GM12878 (cell line): ENCODE measurements at regions not wholly inside any gene's neighbourhood (a gene's known extent, or its start where the extent isn't known, plus 50 kb on each side); places are given as distances from the start of the nearest gene placed in this dataset.

ENCODE experiments used
- ATF2 ChIP-seq: IDR thresholded peaks from 2 replicates; pipeline ENCODE4 v1.6.1; 2012; ENCODE audit warnings: low read length, inconsistent platforms
- ATF3 ChIP-seq: IDR thresholded peaks from 2 replicates; pipeline ENCODE4 v1.6.1; 2011; ENCODE audit warnings: low read depth, mild to moderate bottlenecking, low read length, moderate library complexity, borderline replicate concordance; ENCODE audit errors: extremely low read depth
- BCL3 ChIP-seq: IDR thresholded peaks from 2 replicates; pipeline ENCODE4 v1.6.1; 2011; ENCODE audit warnings: borderline replicate concordance, low read depth, mild to moderate bottlenecking, moderate library complexity, low read length; ENCODE audit not compliant: insufficient read depth, poor library complexity, severe bottlenecking
- CHD1 ChIP-seq: IDR thresholded peaks from 2 replicates; pipeline ENCODE4 v1.6.1; 2012; ENCODE audit warnings: low read depth, low read length, improper control_type of control experiment
- DPF2 ChIP-seq: fragments of 450-650 bp; IDR thresholded peaks from 2 replicates; pipeline ENCODE4 v1.6.1; 2017; ENCODE audit warnings: mild to moderate bottlenecking
- E2F4 ChIP-seq: IDR thresholded peaks from 2 replicates; pipeline ENCODE4 v1.6.1; 2012; ENCODE audit warnings: low read depth, low read length, improper control_type of control experiment
- EP300 ChIP-seq, 2 experiments: fragments of 150-350 bp in 1 of 2; IDR thresholded peaks; 2 replicates each; pipeline ENCODE4 v1.6.1; 2011 to 2012; ENCODE audit warnings: low read depth in 2 of 2, low read length in 2 of 2, borderline replicate concordance in 1 of 2, improper control_type of control experiment in 1 of 2, inconsistent platforms in 1 of 2; ENCODE audit not compliant: control insufficient read depth in 1 of 2
- GATAD2B ChIP-seq: fragments of 450-650 bp; conservative IDR thresholded peaks from 2 replicates; pipeline ENCODE4 v1.6.1; 2017; ENCODE audit warnings: low read depth, mild to moderate bottlenecking, moderate library complexity
- IKZF2 ChIP-seq, 2 experiments: fragments of 450-650 bp; IDR thresholded peaks; 2 replicates each; pipeline ENCODE4 v1.6.1; 2017; ENCODE audit warnings: mild to moderate bottlenecking in 2 of 2, moderate library complexity in 2 of 2
- IRF4 ChIP-seq: IDR thresholded peaks from 2 replicates; pipeline ENCODE4 v1.6.1; 2011; ENCODE audit warnings: low read depth, low read length
- MAX ChIP-seq: IDR thresholded peaks from 2 replicates; pipeline ENCODE4 v1.6.1; 2012; ENCODE audit warnings: low read depth, low read length, improper control_type of control experiment
- NR2C1 ChIP-seq: fragments of 450-650 bp; IDR thresholded peaks from 2 replicates; pipeline ENCODE4 v1.6.1; 2017; ENCODE audit warnings: antibody characterized with exemption, mild to moderate bottlenecking, moderate library complexity
- RAD51 ChIP-seq: fragments of 450-650 bp; IDR thresholded peaks from 2 replicates; pipeline ENCODE4 v1.6.1; 2016; ENCODE audit warnings: moderate library complexity, mild to moderate bottlenecking, inconsistent platforms
- RELA ChIP-seq: fragments of 450-650 bp; IDR thresholded peaks from 2 replicates; pipeline ENCODE4 v1.8.0; 2014; ENCODE audit warnings: borderline replicate concordance; ENCODE audit not compliant: partially characterized antibody
- SKIL ChIP-seq: fragments of 450-650 bp; IDR thresholded peaks from 2 replicates; pipeline ENCODE4 v1.6.1; 2017; ENCODE audit warnings: mild to moderate bottlenecking, low read depth, inconsistent platforms; ENCODE audit not compliant: poor library complexity, severe bottlenecking
- STAT3 ChIP-seq: IDR thresholded peaks from 2 replicates; pipeline ENCODE4 v1.6.1; 2011; ENCODE audit warnings: low read depth, low read length, improper control_type of control experiment
- TBL1XR1 ChIP-seq: IDR thresholded peaks from 2 replicates; pipeline ENCODE4 v1.6.1; 2012; ENCODE audit warnings: low read depth, low read length, improper control_type of control experiment
- WRNIP1 ChIP-seq: IDR thresholded peaks from 2 replicates; pipeline ENCODE4 v1.6.1; 2011; ENCODE audit warnings: low read depth, low read length, improper control_type of control experiment, borderline replicate concordance
- ZBTB33 ChIP-seq: fragments of 450-650 bp; IDR thresholded peaks from 2 replicates; pipeline ENCODE4 v1.6.1; 2017; ENCODE audit warnings: mild to moderate bottlenecking
- ZNF217 ChIP-seq: fragments of 450-650 bp; IDR thresholded peaks from 2 replicates; pipeline ENCODE4 v1.6.1; 2017; ENCODE audit warnings: antibody characterized with exemption, mild to moderate bottlenecking
- ZSCAN29 ChIP-seq: fragments of 450-650 bp; IDR thresholded peaks from 2 replicates; pipeline ENCODE4 v1.6.1; 2017; ENCODE audit warnings: mild to moderate bottlenecking, moderate library complexity
- ZZZ3 ChIP-seq: IDR thresholded peaks from 2 replicates; pipeline ENCODE4 v1.6.1; 2011; ENCODE audit warnings: low read depth; ENCODE audit not compliant: control insufficient read depth, insufficient read length

- TF ChIP-seq SKIL: no peak
- no peak for TF ChIP-seq STAT3
- peak; percentile 56; the same call in 1 of the 2 replicates for TF ChIP-seq DPF2
- TF ChIP-seq CHD1: no peak
- TF ChIP-seq BCL3: peak; percentile 75
- peak; percentile 81; the same call in 1 of the 2 replicates for TF ChIP-seq IRF4
- no peak for TF ChIP-seq MAX
- no peak for TF ChIP-seq ATF3
- peak; percentile 77 for TF ChIP-seq ZNF217
- no peak for TF ChIP-seq ZSCAN29
- no peak for TF ChIP-seq RELA
- TF ChIP-seq IKZF2 (IDR thresholded peaks at IDR 0.05): peak in 1 of 2 experiments; percentile 54; a peak in 2 of 4 replicates
- no peak for TF ChIP-seq ZBTB33
- TF ChIP-seq ATF2: peak; percentile 77
- no peak for TF ChIP-seq E2F4
- TF ChIP-seq ZZZ3: no peak
- TF ChIP-seq TBL1XR1: 0 out of 2 replicates have a peak, but pooled peaks have one; percentile 37
- no peak for TF ChIP-seq GATAD2B
- peak in 1 of 2 experiments; percentile 69; a peak in 2 of 4 replicates for TF ChIP-seq EP300 (IDR thresholded peaks at IDR 0.05; ENCODE audit: borderline replicate concordance in 1 of 2, control insufficient read depth in 1 of 2, low read depth in 2 of 2, low read length in 2 of 2)
- no peak for TF ChIP-seq NR2C1
- no peak for TF ChIP-seq RAD51
- no peak for TF ChIP-seq WRNIP1
These were observed 478.1 kb upstream of the CHORDC1 start (continued) for GRCh38 chr11:90700789-90701439.
